ENCODE measurements at regions not wholly inside any gene's neighbourhood (a gene's known extent, or its start where the extent isn't known, plus 50 kb on each side); places are given as distances from the start of the nearest gene placed in this dataset.

GRCh38 chr20:43241057-43241702 is 51.5 kb upstream of the PTPRT start:
- DNase-seq (no peak), ATAC-seq (no peak)

Data from stimulated activated naive CD8-positive, alpha-beta T cell treated with anti-CD3 and anti-CD28 coated beads, Interleukin-15, Interleukin-2, amounts not matched to agents 100 U/mL and 50 U/mL, for 24 hours (primary cell).